ENCODE measurements at regions not wholly inside any gene's neighbourhood (a gene's known extent, or its start where the extent isn't known, plus 50 kb on each side); places are given as distances from the start of the nearest gene placed in this dataset.

DNA sequence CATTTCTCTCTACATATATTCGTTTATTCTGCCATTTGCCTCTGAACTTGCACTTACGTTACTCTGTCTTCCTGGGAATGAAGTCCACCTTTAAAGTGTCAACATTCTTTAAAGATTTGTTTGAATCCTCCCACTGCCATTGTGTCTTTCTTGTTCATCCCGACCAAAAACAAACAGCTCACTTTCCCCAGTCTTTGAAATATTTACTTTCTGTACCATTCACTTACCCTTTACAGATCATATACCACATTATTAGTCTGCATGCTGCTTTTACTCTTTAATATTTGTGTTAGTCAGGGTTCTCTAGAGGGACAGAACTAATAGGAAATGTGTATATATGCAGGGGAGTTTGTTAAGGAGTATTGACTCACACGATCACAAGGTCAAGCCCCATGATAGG, 176.6 kb upstream of the STARD13 start:
- no peak overlapping the region for H3K27ac Mint-ChIP-seq
- no peaks in the 10 kb centered on the region for H3K36me3 Mint-ChIP-seq
- no peaks in the 10 kb centered on the region for H3K4me1 Mint-ChIP-seq
- no peak overlapping the region for H3K4me3 Mint-ChIP-seq
- peaks cover 7% of the 10 kb centered on the region for H3K27me3 Mint-ChIP-seq
- peaks cover 5% of the 10 kb centered on the region for H3K9me3 Mint-ChIP-seq

DNA sequence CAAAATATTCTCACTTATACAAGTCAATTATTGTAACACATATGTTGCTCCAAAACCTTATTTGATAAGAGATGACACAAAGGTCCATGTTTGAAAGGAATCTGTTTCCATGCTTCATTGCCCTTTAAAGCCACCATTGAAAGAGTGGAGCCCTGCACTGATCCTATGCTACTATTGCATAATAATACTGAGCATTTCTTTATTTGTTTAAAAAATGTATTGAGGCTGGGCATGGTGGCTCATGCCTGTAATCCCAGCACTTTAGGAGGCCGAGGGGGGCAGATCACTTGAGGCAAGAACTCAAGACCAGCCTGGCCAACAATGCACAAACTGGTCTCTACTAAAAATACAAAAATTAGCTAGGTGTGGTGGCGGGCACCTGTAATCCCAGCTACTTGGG, 178.8 kb upstream of the STARD13 start:
- H3K4me3 Mint-ChIP-seq, result no peak overlapping the region
- peaks cover 7% of the 10 kb centered on the region for H3K27me3 Mint-ChIP-seq
- H3K36me3 Mint-ChIP-seq, result no peaks in the 10 kb centered on the region
- H3K9me3 Mint-ChIP-seq, result peaks cover 5% of the 10 kb centered on the region
- no peak overlapping the region for H3K27ac Mint-ChIP-seq
- H3K4me1 Mint-ChIP-seq, result no peaks in the 10 kb centered on the region

DNA sequence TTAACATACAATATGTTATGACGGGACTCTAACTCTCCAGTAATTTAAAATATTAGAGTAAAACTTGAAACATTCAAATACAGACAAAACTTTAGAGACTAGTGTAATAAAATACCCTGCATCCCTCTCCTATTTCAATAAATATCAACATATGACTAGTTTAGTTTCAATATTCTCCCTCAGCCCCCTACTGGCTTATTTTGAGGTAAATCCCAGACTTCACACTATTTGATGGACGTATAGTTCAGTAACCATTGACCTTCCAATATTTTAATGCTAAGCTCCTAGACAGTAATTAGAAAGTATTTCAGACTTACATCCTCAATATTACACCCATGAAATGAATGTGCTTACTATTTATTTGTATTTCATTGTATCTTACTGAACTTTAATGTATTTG, 180.7 kb upstream of the STARD13 start:
- no peaks in the 10 kb centered on the region for H3K36me3 Mint-ChIP-seq

DNA sequence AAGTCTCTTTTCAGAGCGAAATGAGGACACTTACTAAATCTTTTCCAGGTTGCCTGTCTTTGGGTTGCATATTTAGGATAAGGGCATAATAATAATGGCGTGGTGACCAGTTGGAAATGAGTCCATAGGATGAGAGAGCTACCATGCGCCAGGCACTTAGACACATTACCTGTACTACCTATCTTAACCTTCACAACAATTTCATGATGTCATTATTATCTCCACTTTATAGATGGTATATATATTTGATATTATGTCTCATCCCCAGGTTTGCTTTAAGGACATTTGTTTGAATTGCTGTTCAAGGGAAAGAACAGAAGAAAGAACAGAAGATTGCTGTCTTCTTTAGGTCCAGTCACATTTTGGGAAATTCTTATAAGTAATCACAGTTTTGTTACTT, 182.0 kb upstream of the STARD13 start:
- H3K27me3 Mint-ChIP-seq, result peaks cover 4% of the 10 kb centered on the region
- no peaks in the 10 kb centered on the region for H3K36me3 Mint-ChIP-seq
- no peaks in the 10 kb centered on the region for H3K9me3 Mint-ChIP-seq

More for the DNA sequence above, 180.7 kb upstream of the STARD13 start:
- peaks cover 7% of the 10 kb centered on the region for H3K27me3 Mint-ChIP-seq
- no peak overlapping the region for H3K4me3 Mint-ChIP-seq
- H3K4me1 Mint-ChIP-seq, result no peaks in the 10 kb centered on the region
- no peak overlapping the region for H3K27ac Mint-ChIP-seq
- no peaks in the 10 kb centered on the region for H3K9me3 Mint-ChIP-seq

DNA sequence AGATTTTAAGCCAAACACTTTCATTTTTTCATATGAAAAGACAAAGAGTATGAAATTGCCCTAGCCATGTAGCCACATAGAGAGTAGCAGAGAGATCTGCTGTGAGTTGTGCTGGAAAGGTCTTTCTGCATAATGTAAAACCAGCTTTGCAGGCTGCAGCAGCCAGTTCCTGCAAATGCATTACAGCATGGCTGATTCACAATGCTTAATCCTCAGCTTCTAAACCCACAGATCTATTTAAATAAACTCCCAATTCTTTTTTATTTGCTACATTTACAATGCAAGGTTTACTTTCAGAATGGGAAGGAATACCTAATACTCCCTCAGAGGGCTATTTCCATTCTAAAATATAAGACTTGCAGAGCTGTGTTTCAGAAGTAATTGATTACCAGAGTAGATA, 185.6 kb upstream of the STARD13 start:
- H3K27me3 Mint-ChIP-seq, result no peaks in the 10 kb centered on the region
- no peak overlapping the region for H3K4me3 Mint-ChIP-seq
- no peak overlapping the region for H3K27ac Mint-ChIP-seq
- no peaks in the 10 kb centered on the region for H3K4me1 Mint-ChIP-seq
- no peaks in the 10 kb centered on the region for H3K36me3 Mint-ChIP-seq
- H3K9me3 Mint-ChIP-seq, result no peaks in the 10 kb centered on the region

More for the DNA sequence above, 182.0 kb upstream of the STARD13 start:
- Mint-ChIP-seq H3K27ac (no peak overlapping the region), H3K4me3 (no peak overlapping the region), H3K4me1 (no peaks in the 10 kb centered on the region)

DNA sequence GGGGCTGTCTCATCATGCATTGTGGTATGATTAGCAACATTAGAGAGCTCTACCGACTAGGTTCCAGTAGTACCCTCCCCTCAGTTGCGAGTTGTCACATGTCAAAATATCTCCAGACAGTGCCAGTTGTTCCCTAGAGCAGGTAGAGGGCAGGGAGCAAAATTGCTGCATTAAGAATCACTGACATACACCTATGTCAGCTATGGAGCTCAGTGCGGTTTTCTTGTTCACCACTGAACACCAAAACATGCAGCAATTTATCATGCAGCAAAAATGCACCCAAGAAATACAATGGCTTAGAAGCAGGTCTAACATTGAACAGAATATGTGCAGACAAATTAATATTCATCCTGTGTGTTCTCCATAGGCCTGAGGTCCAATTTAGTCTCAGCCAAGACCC, 186.9 kb upstream of the STARD13 start:
- H3K36me3 Mint-ChIP-seq, result peaks cover 1% of the 10 kb centered on the region
- no peaks in the 10 kb centered on the region for H3K4me1 Mint-ChIP-seq
- no peak overlapping the region for H3K4me3 Mint-ChIP-seq
- peaks cover 6% of the 10 kb centered on the region for H3K9me3 Mint-ChIP-seq
- no peak overlapping the region for H3K27ac Mint-ChIP-seq
- peaks cover 3% of the 10 kb centered on the region for H3K27me3 Mint-ChIP-seq

DNA sequence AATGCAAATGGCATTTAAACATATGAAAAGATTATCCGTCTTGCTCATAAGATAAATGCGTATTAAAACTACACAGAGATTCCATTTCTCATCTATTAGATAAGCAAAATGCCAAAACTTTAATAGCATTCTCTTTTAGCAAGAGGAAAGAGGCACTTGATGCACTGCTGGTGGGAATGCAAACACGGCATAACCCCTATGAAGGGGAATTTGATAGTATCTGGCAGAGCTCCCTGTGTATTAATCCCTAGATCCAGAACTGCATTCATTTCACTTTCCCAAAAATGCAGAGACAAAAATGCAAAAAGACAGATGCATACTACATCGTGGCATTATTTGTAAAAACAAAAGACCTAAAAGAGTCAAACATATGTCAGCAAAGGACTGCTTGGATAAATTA, 193.6 kb upstream of the STARD13 start:
- Mint-ChIP-seq H3K36me3 (peaks cover 4% of the 10 kb centered on the region), H3K4me1 (no peaks in the 10 kb centered on the region), H3K9me3 (peaks cover 13% of the 10 kb centered on the region), H3K27ac (no peak overlapping the region), H3K27me3 (peaks cover 22% of the 10 kb centered on the region), H3K4me3 (no peak overlapping the region)

DNA sequence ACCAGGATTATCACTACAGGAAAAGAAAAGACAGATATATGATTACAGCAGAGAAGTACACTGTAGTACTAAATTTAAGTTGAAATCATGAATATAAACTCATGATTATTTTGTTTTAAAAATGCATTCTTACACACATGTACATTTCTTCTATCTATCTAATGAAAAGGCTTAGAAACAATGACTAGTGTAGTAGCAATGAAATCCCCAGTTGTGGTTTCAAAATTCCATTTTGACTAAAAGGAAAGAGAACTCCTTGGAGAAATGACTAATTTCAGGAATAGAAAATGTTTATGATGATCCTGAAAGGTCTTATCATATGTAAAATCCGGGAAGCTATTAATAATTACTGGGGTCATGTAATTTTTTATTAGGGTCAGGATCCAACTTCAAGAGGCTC, 195.0 kb upstream of the STARD13 start:
- Mint-ChIP-seq H3K4me3 (no peak overlapping the region), H3K4me1 (no peaks in the 10 kb centered on the region), H3K9me3 (peaks cover 20% of the 10 kb centered on the region), H3K27ac (no peak overlapping the region), H3K36me3 (peaks cover 5% of the 10 kb centered on the region), H3K27me3 (peaks cover 25% of the 10 kb centered on the region)

DNA sequence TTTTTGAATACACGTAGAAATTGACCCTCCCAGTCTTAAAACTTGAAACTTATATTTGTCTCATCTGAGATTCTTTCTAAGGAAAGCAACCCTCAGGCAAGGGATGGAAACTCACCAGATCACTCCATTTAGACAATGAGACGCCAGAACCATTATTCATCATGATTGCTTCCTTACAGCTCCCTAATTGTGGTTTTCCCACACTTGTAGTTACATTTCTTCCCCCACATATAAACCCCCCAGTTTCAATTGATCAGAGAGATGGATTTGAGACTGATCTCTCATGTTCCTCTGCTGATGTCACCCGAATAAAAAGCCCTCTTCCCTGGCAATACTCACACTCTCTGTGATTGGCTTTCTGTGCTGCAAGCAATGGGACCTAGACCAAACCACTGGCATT, 197.9 kb upstream of the STARD13 start:
- Mint-ChIP-seq H3K9me3 (peaks cover 7% of the 10 kb centered on the region), H3K4me1 (no peaks in the 10 kb centered on the region), H3K36me3 (peaks cover 2% of the 10 kb centered on the region), H3K4me3 (no peak overlapping the region), H3K27me3 (peaks cover 17% of the 10 kb centered on the region), H3K27ac (no peak overlapping the region)

DNA sequence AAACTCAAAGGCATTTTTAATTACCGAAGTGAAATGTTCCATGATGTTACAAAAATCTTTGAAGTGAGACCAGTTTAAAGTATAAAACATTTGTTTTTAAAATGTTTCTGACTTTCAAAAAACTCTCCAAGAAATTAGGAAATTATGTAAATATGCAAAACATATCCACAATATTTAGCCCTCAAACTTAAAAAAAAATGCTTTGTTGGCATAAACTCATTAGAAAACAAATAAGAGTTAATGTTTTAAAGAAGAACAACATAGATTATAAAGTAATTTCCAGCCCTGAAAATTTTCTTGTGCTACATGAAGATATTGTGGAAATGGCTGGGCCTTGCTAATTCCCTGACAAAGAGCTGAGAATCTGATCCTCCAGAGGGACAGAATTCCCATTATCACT, 199.7 kb upstream of the STARD13 start:
- Mint-ChIP-seq H3K36me3 (peaks cover 1% of the 10 kb centered on the region), H3K4me3 (no peak overlapping the region), H3K27ac (no peak overlapping the region), H3K4me1 (no peaks in the 10 kb centered on the region), H3K9me3 (peaks cover 7% of the 10 kb centered on the region), H3K27me3 (peaks cover 16% of the 10 kb centered on the region)

DNA sequence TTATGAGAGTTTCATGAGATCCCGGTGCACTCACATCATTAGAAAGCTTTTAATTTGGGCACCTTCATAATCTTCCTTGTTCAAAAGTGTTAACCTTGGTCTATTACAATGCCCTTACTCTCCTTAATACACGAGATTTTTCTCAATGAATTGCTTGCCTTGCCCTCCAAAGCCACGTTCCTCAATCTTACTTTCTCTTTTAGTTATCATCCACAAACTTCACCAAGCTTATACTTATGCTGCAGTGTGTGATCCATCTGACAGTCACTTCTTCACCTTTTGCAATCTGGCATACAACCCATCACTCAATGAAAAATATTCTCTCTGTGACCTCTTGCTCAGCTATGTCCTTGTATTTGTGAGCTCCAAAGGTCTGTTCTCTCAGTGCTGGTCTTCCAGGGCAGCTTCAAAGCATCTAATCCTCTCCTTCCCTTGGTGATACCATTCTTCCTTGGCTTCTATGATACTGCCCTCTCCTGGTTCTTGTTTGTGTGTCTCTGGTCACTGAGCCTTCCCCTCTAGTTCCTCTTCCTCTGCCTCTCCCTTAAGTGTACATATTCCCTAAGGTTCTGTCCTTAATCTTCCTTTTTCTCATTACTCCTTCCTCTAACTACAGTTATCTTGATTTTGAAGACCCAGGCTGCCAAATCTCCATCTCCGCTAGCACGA, 202.2 kb upstream of the STARD13 start:
- no peak overlapping the region for H3K27ac Mint-ChIP-seq
- H3K4me3 Mint-ChIP-seq, result no peak overlapping the region
- peaks cover 13% of the 10 kb centered on the region for H3K27me3 Mint-ChIP-seq
- peaks cover 7% of the 10 kb centered on the region for H3K9me3 Mint-ChIP-seq
- peaks cover 1% of the 10 kb centered on the region for H3K36me3 Mint-ChIP-seq
- H3K4me1 Mint-ChIP-seq, result no peaks in the 10 kb centered on the region

DNA sequence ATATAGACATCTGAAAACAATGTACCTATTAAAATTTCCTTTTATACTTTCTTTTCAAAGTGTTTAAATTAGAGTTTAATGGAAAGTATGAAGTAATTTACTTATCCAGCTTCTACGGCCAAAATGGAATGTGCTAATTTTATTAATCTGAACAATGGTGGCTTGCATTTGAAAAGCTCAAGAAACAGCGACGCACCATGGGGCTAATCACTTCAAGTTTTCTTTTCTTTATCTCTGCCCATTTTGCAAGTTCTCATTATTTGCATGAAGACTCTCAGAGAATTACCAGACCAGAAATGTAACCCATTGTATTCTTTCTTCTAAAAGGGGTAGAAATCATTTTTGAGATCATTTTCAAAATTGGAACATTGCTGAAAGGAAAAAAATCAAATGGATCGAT, 204.0 kb upstream of the STARD13 start:
- no peaks in the 10 kb centered on the region for H3K4me1 Mint-ChIP-seq
- no peak overlapping the region for H3K27ac Mint-ChIP-seq
- peaks cover under 1% of the 10 kb centered on the region for H3K36me3 Mint-ChIP-seq
- peaks cover 11% of the 10 kb centered on the region for H3K27me3 Mint-ChIP-seq
- H3K9me3 Mint-ChIP-seq, result peaks cover 3% of the 10 kb centered on the region
- H3K4me3 Mint-ChIP-seq, result no peak overlapping the region

DNA sequence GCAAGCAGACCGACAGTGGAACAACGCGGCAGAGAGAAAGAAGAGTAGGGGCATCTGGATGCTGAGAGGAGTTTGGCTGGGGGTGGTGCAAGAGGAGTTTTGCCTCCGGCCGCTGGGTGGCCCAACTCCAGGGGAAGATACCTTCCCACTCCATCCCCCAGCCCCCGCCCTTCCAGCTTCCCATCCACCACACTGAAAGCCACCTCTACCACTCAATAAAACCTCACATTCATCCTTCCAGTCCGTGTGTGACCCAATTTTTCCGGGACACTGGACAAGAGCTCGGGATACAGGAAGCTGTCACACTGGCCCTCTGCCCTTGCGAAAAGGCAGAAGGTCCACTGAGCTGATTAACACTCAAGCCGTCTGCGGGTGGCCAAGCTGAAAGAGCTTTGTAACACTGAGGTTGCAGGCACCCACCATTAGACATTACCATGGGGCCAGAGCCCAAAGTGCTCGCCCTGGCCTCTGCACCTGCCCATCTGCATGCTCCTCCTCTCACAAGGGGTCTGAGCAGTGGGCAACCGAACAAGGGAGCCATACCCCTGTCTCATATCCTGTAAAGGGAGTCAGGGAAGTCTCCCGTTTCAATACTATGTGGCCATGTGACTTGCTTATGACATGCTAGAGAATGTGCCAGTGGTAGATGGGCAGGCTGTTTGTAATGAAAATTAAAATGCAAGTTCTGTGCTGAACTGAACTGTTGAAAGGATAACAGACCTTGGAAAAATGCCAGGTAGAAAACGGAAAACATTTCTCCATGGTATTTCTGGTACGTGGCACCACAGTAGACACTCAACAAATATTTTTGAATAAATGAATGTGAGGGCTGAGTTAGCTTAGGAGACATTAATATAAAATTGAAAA, 205.1 kb upstream of the STARD13 start:
- H3K27ac Mint-ChIP-seq, result no peak overlapping the region
- H3K9me3 Mint-ChIP-seq, result no peaks in the 10 kb centered on the region
- H3K36me3 Mint-ChIP-seq, result no peaks in the 10 kb centered on the region
- no peaks in the 10 kb centered on the region for H3K4me1 Mint-ChIP-seq
- H3K27me3 Mint-ChIP-seq, result peaks cover 8% of the 10 kb centered on the region
- no peak overlapping the region for H3K4me3 Mint-ChIP-seq

DNA sequence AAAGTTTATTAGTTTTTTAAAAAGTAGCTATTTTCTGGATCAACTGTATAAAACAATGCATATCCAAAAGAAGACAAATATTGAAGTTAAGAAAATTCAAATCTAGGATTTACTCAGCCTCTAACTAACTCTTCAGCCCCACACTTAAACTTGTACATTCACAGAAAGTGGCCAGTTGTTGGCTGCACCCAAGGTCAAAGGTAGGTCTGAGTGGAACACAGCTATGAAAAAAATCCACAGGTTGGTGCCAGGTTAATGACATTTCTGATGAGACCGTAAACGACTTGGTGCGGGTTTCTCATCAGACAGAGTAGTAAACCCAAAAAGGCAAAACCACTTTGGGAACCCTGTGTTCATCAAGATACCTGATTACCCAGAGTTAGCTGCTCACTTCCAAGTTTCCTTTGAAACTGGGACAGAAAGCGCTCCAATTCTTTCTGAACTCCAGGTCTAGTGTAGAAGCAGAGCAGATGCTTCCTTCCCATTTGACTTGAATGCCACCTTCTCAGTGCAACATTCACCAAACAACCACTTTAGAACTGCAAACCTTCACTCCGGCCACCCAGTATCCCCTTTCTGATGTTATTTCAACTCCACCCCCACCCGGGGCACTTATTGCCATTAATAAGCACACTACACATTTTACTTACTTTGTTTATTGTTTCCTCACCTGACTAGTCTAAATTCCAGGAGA, 208.3 kb upstream of the STARD13 start:
- no peak overlapping the region for H3K27ac Mint-ChIP-seq
- H3K36me3 Mint-ChIP-seq, result no peaks in the 10 kb centered on the region
- no peaks in the 10 kb centered on the region for H3K4me1 Mint-ChIP-seq
- H3K4me3 Mint-ChIP-seq, result no peak overlapping the region
- H3K9me3 Mint-ChIP-seq, result no peaks in the 10 kb centered on the region
- H3K27me3 Mint-ChIP-seq, result peaks cover 9% of the 10 kb centered on the region

DNA sequence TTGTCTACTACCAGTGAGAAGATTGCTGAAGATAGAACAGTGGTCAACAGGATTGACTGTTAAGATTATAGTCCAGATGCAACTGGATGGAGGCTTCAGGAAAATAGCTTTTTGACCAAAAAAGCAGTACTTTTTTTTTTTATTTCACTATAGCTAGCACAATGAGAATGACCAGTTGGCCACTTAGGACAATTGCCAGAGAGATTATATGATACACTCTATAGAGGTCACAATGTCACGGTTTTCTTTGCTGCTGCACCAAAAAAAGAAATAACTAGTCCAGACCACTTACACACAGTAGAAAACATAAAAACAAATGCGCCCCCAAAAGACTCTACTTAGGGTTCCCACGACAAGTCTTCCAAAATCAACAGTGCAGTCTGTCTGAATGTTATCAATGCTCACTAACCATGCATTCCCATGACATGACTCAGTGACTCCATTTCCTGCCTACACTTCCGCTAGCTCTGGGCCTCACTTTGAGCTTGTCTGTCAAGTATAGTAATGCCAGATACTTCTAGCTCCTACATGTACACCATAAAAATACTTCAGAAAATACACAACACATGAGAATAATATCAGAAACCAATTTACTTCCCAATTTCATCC, 209.1 kb upstream of the STARD13 start:
- H3K36me3 Mint-ChIP-seq, result no peaks in the 10 kb centered on the region

More for the DNA sequence above, 209.1 kb upstream of the STARD13 start:
- no peaks in the 10 kb centered on the region for H3K9me3 Mint-ChIP-seq
- peaks cover 9% of the 10 kb centered on the region for H3K27me3 Mint-ChIP-seq
- H3K4me1 Mint-ChIP-seq, result no peaks in the 10 kb centered on the region
- H3K27ac Mint-ChIP-seq, result no peak overlapping the region
- H3K4me3 Mint-ChIP-seq, result no peak overlapping the region
